HG03354 (cell line): ENCODE measurements at regions not wholly inside any gene's neighbourhood (a gene's known extent, or its start where the extent isn't known, plus 50 kb on each side); places are given as distances from the start of the nearest gene placed in this dataset.
"Not testable (repeated sequence)": the region's sequence is repeated elsewhere in the genome, so short reads cannot be mapped to it uniquely, and the experiment has no call there.

Source experiments
- ATAC-seq: cut with Tn5 transposase; IDR thresholded peaks from one replicate; pipeline ENCODE4 v1.9.1; 2021; ENCODE audit warnings: mild to moderate bottlenecking; ENCODE audit not compliant: unreplicated experiment, poor library complexity, severe bottlenecking

DNA sequence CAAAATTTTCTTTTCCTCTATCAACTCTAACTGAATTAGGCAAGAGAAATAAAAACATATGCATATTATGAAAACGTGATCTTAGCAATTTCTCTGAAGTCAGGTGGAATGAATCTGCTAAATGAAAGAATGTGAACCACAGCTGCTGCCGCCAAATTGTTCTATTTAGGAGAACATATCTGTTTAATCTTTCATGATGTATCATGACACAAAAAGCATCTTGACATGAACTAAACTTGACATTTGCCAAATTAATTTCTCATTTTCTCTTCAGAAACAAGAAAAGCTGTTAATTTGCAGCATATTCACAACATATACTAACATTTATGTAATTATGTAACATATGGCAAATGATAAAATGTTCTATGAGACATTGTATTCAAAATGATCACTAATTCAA is 1237.9 kb downstream of the TECRL start:
- ATAC-seq = no peak

DNA sequence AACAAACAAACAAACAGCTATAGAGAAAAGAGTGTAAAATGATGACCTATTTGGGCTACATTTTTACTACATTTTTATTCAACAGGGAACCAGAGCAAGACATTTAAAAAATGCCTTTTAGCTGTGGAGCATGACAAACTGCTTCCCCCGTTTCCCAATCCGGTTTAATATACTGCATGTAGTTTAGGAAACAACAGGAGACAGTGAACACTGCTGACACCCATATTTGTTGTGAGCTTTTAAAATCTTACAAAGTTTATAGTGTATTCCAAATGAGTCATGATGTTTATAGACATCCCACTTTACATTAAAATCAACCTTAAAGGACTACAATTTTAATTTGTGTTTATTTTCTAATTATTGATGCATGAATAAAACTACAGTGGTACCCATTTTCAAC is 1238.3 kb downstream of the TECRL start:
- ATAC-seq = no peak

- ATAC-seq = no peak
Measured at GRCh38 chr4:63169836-63170235, 1239.4 kb downstream of the TECRL start.

GRCh38 chr4:63155561-63155960 is 1253.7 kb downstream of the TECRL start:
- no peak for ATAC-seq

DNA sequence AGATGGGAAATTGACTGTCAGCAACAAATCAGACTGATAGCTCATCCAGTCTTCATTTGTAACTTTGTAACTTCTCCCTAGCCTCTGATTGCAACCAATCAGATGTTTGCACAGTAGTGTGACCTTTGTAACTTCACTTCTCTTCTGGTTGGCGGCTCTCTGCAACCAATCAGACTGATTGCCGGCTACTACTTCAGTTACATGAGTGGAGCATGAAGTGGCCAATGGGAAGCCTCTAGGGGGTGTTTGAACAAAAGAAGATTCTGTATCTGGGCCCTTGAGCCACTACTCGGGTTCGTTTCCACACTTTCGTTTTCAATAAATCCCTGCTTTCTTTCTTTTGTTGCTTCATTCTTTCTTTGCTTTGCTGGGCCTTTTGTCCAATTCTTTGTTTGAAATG is 1285.8 kb downstream of the TECRL start:
- ATAC-seq = no peak

DNA sequence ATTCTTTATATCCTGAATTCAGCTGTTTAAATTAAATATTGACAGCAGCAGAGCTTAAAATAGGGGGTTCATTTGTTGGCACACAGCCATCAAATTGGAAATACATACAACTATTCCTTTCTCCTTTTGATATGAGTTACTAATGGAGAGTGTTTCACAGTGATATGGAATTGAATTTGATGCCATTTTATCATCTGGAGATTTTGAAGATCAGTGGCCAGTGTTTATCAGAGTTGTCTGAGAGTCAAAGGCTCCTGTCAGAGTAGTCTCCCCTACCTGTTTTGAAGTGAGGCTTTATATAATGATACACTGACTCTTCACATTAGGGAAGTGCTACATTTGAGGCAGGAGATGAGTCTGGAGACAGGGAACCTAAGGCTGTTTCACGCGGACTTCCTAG is 1286.3 kb downstream of the TECRL start:
- no peak for ATAC-seq

DNA sequence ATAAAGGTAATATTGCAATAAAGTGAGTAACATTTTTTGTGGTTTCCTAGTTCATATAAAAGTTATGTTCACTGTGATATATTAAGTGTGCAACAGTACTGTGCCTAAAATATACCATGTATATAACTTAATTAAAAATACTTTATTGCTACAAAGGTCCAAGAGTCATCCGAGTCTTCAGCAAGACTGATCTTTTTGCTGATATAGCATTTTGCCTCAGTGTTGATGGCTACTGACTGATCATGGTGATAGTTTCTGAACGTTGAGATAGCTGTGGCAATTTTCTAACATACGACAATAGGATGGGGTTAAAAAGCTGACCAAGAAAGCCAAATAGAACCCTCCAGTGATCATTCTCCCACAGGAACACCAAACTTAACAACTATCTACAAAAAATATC is 1302.7 kb downstream of the TECRL start:
- ATAC-seq = no peak

DNA sequence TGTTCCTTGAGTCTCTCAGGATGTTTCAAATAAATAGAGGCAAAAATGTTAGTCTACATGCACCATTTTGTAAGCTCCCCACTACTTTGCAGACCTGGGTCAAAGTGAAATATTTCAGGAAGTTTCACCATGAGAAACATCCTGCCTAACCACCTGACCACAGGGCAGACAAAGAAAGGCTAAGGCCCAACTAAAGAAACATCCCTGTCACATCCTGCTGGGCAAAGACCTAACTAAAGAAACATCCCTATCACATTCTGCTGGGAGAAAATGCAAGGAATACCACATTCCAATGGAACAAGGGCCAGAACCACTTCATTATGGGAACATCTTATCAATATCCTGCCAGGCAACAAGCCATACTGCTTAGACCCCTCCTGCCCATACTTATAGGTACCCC is 1303.4 kb downstream of the TECRL start:
- ATAC-seq = no peak

DNA sequence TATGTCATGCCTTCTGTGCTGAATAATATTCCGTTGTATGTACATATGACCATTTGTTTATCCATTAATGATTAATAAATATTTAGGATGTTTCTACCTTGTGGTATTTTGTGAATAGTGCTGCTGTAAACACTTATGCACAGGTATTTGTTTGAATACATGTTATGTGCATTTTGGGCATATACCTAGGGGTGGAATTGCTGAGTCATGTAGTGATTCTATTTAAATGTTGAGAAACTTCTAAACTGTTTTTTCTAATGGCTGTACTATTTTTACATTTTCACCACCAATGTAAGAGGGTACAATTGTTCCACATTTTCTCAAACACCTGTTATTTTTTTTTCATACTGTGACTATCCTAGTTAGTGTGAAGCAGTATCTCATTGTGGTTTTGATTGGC is 1318.6 kb downstream of the TECRL start:
- no peak for ATAC-seq

DNA sequence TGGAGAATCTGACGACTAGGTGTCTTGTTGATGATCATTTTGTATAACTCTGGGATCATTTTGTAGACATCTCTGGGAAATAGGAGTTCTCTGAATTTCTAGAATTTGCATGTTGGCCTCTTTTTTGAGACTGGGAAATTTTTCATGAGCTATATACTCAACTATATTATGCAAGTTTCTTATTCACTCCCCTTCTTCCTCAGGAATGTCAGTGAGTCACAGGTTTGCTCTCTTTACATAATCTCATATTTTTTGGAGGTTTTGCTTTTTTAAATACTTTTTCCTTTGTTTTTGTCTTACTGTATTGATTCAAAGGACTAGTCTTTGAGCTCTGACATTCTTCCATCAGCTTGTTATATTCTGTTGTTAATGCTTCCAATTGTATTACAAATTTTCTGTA is 1324.2 kb downstream of the TECRL start:
- no peak for ATAC-seq

GRCh38 chr4:63080934-63081333 is 1328.3 kb downstream of the TECRL start:
- no peak for ATAC-seq

DNA sequence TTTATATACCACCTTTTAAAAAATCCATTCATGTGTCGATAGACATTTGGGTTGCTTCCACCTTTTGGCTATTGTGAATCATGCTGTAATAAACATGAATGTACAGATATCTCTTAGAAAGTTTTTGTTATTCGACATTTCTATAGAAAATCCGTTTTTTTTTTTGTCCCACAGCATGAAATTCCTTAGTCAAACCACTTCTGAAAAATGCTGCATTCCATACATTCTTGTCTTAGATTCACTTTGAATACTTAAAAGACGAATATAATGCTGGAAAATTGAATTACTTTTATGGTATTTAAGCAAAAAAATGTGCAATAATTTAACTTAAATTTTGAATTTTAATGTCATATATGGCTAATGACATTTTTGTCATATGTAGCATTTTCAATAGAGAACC is 1345.5 kb downstream of the TECRL start:
- no peak for ATAC-seq

GRCh38 chr4:63062891-63063290 is 1346.4 kb downstream of the TECRL start:
- not testable (repeated sequence) for ATAC-seq

- no peak for ATAC-seq
Measured at GRCh38 chr4:63049726-63050125, 1359.5 kb downstream of the TECRL start.

- no peak for ATAC-seq
Measured at GRCh38 chr4:63049278-63049677, 1360.0 kb downstream of the TECRL start.

GRCh38 chr4:63036159-63036866 is 1372.9 kb downstream of the TECRL start:
- ATAC-seq = no peak

GRCh38 chr4:63029380-63029779 is 1379.9 kb downstream of the TECRL start:
- ATAC-seq = no peak

DNA sequence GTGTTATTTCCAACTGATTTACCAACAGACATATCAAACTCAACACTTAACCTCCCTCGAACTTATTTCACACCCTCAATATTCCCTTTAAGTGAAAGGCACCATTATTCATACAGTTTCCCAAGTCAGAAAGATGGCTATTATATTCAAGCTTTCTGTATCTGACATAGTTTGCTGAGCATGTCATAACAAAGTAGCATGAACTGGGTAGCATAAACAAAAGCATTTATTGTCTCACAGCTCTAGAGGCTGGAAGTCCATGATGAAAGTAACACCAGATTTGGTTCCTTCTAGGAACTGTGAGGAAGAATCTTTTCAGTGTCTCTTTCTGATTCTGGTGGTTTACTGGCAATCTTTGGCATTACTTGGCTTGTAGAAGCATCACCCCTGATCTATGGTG is 1388.6 kb downstream of the TECRL start:
- no peak for ATAC-seq

GRCh38 chr4:63017300-63017699 is 1392.0 kb downstream of the TECRL start:
- no peak for ATAC-seq

DNA sequence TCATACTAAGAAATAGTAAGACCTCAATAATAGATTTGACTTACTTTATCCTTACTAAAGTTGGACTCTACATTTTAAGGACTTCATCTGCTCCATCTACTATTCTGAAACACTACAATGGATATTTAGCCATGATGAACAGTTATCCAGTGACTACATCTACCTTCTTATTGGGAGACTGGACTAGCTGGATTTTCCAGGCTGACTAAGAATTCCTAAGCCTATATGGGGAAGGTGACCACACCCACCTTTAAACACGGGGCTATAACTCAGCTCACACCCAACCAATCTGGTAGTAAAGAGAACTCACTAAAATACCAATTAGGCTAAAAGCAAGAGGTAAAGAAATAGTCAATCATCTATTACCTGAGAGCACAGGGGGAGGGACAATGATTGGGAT is 1438.4 kb downstream of the TECRL start:
- ATAC-seq = no peak

GRCh38 chr4:62960415-62960814 is 1448.8 kb downstream of the TECRL start:
- ATAC-seq = no peak

DNA sequence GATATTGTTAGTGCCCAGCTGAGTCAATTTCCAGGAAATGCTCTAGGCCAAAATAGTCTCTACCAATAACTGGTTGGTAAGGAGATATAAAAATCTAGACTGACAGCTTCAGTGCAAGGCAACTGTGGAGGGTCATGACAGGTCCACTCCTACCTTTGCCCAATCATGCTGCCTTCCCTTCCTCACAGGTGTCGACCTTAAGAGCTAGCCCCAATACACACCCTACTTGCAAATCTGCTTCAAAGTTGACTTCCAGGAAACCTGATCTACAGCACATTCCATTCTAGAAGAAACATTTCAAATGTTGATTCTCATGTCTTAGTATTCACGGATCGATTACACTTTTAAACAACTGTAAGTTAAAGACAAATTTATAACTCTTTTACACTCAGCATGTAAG is 1455.5 kb downstream of the TECRL start:
- no peak for ATAC-seq
